G401 (cell line): ENCODE measurements at regions not wholly inside any gene's neighbourhood (a gene's known extent, or its start where the extent isn't known, plus 50 kb on each side); places are given as distances from the start of the nearest gene placed in this dataset.
"Not testable (repeated sequence)": the region's sequence is repeated elsewhere in the genome, so short reads cannot be mapped to it uniquely, and the experiment has no call there.

Experiments used
- DNase-seq: peaks from one replicate; pipeline ENCODE4 v3.0.0-alpha.2; 2015; ENCODE audit warnings: low spot score
- in situ Hi-C: cut with HindIII; loops from 2 replicates; pipeline ENCODE4 v1.10.0; 2016; ENCODE audit warnings: low sequenced_read_pairs, mixed read lengths

GRCh38 chr3:110248666-110249065, 823.0 kb upstream of the NECTIN3 start:
- in situ Hi-C loops = no loop called here
- no peak for DNase-seq

- DNase-seq = no peak
- in situ Hi-C loops = no loop called here
Observed at GRCh38 chr3:110253794-110254193, 817.8 kb upstream of the NECTIN3 start.

GRCh38 chr3:110254591-110254990, 817.0 kb upstream of the NECTIN3 start:
- in situ Hi-C loops = no loop called here
- no peak for DNase-seq

- in situ Hi-C loops = no loop called here
- no peak for DNase-seq
Observed at GRCh38 chr3:110261141-110261540, 810.5 kb upstream of the NECTIN3 start.

- DNase-seq = no peak
- in situ Hi-C loops = no loop called here
Observed at GRCh38 chr3:110262896-110263295, 808.7 kb upstream of the NECTIN3 start.

- DNase-seq = no peak
- in situ Hi-C loops = no loop called here
Observed at GRCh38 chr3:110265302-110265701, 806.3 kb upstream of the NECTIN3 start.

GRCh38 chr3:110267304-110267845, 804.2 kb upstream of the NECTIN3 start:
- in situ Hi-C loops = no loop called here

GRCh38 chr3:110272525-110272924, 799.1 kb upstream of the NECTIN3 start:
- in situ Hi-C loops = no loop called here
- DNase-seq = no peak

More at GRCh38 chr3:110267304-110267845, 804.2 kb upstream of the NECTIN3 start:
- no peak for DNase-seq

GRCh38 chr3:110291886-110292501, 779.6 kb upstream of the NECTIN3 start:
- in situ Hi-C loops = no loop called here
- no peak for DNase-seq

GRCh38 chr3:110293660-110294059, 778.0 kb upstream of the NECTIN3 start:
- DNase-seq = no peak
- in situ Hi-C loops = no loop called here

- no peak for DNase-seq
- in situ Hi-C loops = no loop called here
Observed at GRCh38 chr3:110296885-110297284, 774.7 kb upstream of the NECTIN3 start.

GRCh38 chr3:110301781-110302180, 769.8 kb upstream of the NECTIN3 start:
- in situ Hi-C loops = no loop called here

GRCh38 chr3:110307065-110307809, 764.4 kb upstream of the NECTIN3 start:
- in situ Hi-C loops = no loop called here
- no peak for DNase-seq

More at GRCh38 chr3:110301781-110302180, 769.8 kb upstream of the NECTIN3 start:
- DNase-seq = no peak

GRCh38 chr3:110311541-110311940, 760.1 kb upstream of the NECTIN3 start:
- no peak for DNase-seq

GRCh38 chr3:110314512-110315114, 757.0 kb upstream of the NECTIN3 start:
- in situ Hi-C loops = no loop called here
- peak; percentile 40 for DNase-seq

More at GRCh38 chr3:110311541-110311940, 760.1 kb upstream of the NECTIN3 start:
- in situ Hi-C loops = no loop called here

GRCh38 chr3:110318108-110318507, 753.5 kb upstream of the NECTIN3 start:
- no peak for DNase-seq
- in situ Hi-C loops = no loop called here

- in situ Hi-C loops = no loop called here
- no peak for DNase-seq
Observed at GRCh38 chr3:110323349-110323748, 748.3 kb upstream of the NECTIN3 start.

- in situ Hi-C loops = no loop called here
- DNase-seq = no peak
Observed at GRCh38 chr3:110324171-110324705, 747.4 kb upstream of the NECTIN3 start.

- in situ Hi-C loops = no loop called here
- no peak for DNase-seq
Observed at GRCh38 chr3:110327870-110328269, 743.7 kb upstream of the NECTIN3 start.

GRCh38 chr3:110331562-110331961, 740.1 kb upstream of the NECTIN3 start:
- DNase-seq, in situ Hi-C loops: not testable (repeated sequence)
